Omental fat pad (tissue), 3 donors: ENCODE measurements at regions not wholly inside any gene's neighbourhood (a gene's known extent, or its start where the extent isn't known, plus 50 kb on each side); places are given as distances from the start of the nearest gene placed in this dataset.

Experiments
- ATAC-seq: fragments of 150-250 bp; one replicate; pipeline ENCODE4 v1.9.1; 2016; ENCODE audit warnings: mild to moderate bottlenecking, moderate library complexity; ENCODE audit not compliant: low FRiP score
- DNase-seq: peaks from one replicate; pipeline ENCODE4 v3.0.0-alpha.2; 2019; ENCODE audit warnings: low spot score
- CTCF ChIP-seq, 3 donors: fragments of 450-650 bp; IDR thresholded peaks; one replicate each; pipeline ENCODE4 v1.5.1; 2016 to 2017; ENCODE audit warnings: antibody characterized with exemption in 3 of 3, mild to moderate bottlenecking in 3 of 3, moderate library complexity in 2 of 3

GRCh38 chr10:128781637-128782036 lies 655.4 kb upstream of the MKI67 start:
- ATAC-seq (no peak), DNase-seq (no peak)
- no peak for TF ChIP-seq CTCF (IDR thresholded peaks at IDR 0.05)

GRCh38 chr10:128784444-128784843 lies 658.2 kb upstream of the MKI67 start:
- no peak for ATAC-seq
- no peak for TF ChIP-seq CTCF (IDR thresholded peaks at IDR 0.05)
- no peak for DNase-seq

- no peak for TF ChIP-seq CTCF (IDR thresholded peaks at IDR 0.05)
- DNase-seq (no peak), ATAC-seq (no peak)
Observed at GRCh38 chr10:128792426-128793140, 666.4 kb upstream of the MKI67 start.

- no peak for DNase-seq
- ATAC-seq = no peak
- TF ChIP-seq CTCF (IDR thresholded peaks at IDR 0.05) = no peak
Observed at GRCh38 chr10:128793726-128794655, 667.8 kb upstream of the MKI67 start.

GRCh38 chr10:128796396-128796912 lies 670.2 kb upstream of the MKI67 start:
- DNase-seq (no peak), ATAC-seq (no peak)
- TF ChIP-seq CTCF (IDR thresholded peaks at IDR 0.05) = no peak

GRCh38 chr10:128802062-128802461 lies 665.0 kb upstream of the MGMT start:
- no peak for DNase-seq
- TF ChIP-seq CTCF (IDR thresholded peaks at IDR 0.05) = no peak
- ATAC-seq = no peak
